ENCODE measurements at regions not wholly inside any gene's neighbourhood (a gene's known extent, or its start where the extent isn't known, plus 50 kb on each side); places are given as distances from the start of the nearest gene placed in this dataset.
"Not testable (repeated sequence)": the region's sequence is repeated elsewhere in the genome, so short reads cannot be mapped to it uniquely, and the experiment has no call there.

DNA sequence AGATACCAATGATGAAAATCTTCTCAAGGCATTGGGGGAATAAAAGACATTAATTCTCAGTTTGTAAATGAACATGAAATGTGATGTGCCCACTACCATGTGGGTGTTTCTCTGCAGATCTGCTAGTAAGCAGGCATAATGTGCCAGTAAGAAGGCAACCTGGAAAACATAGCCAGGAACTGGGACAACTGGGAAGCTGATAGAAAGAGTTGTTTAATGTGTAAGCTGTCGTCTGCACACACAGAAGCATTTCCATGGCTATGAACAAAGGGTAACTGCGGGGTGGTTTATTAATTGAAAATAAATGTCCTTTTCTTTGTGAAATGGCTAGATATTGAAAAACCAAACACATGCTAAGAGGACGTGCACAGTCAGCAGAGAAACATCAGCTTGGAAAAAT lies 52.0 kb downstream of the ZC3H11B start:
- no peak overlapping the region for H3K9ac ChIP-seq (ENCODE audit: low read depth in 1 of 2, low read length in 2 of 2)
- no peak overlapping the region for H3K4me3 ChIP-seq (ENCODE audit: low read length in 2 of 2)
- H3K9me3 ChIP-seq (ENCODE audit: control insufficient read depth in 2 of 2, low read length in 2 of 2): no peaks in the 10 kb centered on the region
- no peaks in the 10 kb centered on the region for H3K4me1 ChIP-seq (ENCODE audit: control insufficient read depth in 2 of 2, insufficient read depth in 2 of 2, low read length in 2 of 2)
- H3K27me3 ChIP-seq (ENCODE audit: control insufficient read depth in 2 of 2, insufficient read depth in 2 of 2, low read length in 2 of 2): no peaks in the 10 kb centered on the region
- no peak overlapping the region for H3K27ac ChIP-seq (ENCODE audit: low read depth in 2 of 2, low read length in 2 of 2)
- no peaks in the 10 kb centered on the region for H3K36me3 ChIP-seq (ENCODE audit: control insufficient read depth in 2 of 2, insufficient read depth in 2 of 2, low read length in 2 of 2)

DNA sequence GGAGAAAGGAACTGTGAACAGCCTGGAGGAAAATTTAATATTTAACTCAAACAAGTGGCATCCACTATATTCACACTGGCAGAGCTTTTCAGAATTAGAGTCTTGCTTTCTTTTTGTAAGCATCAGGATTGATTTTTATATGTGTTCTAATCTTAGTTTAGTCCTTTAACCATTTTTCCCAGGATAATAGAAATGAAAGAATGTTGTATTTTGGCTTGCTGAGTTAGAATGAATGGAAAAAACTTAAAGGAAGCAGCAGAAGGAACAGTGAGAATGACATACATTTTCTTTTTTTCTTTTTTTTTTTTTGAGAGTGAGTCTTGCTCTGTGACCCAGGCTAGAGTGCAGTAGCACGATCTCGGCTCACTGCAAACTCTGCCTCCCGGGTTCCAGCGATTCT lies 53.0 kb downstream of the ZC3H11B start:
- no peak overlapping the region for H3K9ac ChIP-seq (ENCODE audit: low read depth in 1 of 2, low read length in 2 of 2)
- H3K4me3 ChIP-seq (ENCODE audit: low read length in 2 of 2): no peak overlapping the region
- no peaks in the 10 kb centered on the region for H3K36me3 ChIP-seq (ENCODE audit: control insufficient read depth in 2 of 2, insufficient read depth in 2 of 2, low read length in 2 of 2)
- no peak overlapping the region for H3K27ac ChIP-seq (ENCODE audit: low read depth in 2 of 2, low read length in 2 of 2)
- no peaks in the 10 kb centered on the region for H3K9me3 ChIP-seq (ENCODE audit: control insufficient read depth in 2 of 2, low read length in 2 of 2)
- no peaks in the 10 kb centered on the region for H3K27me3 ChIP-seq (ENCODE audit: control insufficient read depth in 2 of 2, insufficient read depth in 2 of 2, low read length in 2 of 2)
- H3K4me1 ChIP-seq (ENCODE audit: control insufficient read depth in 2 of 2, insufficient read depth in 2 of 2, low read length in 2 of 2): no peaks in the 10 kb centered on the region

DNA sequence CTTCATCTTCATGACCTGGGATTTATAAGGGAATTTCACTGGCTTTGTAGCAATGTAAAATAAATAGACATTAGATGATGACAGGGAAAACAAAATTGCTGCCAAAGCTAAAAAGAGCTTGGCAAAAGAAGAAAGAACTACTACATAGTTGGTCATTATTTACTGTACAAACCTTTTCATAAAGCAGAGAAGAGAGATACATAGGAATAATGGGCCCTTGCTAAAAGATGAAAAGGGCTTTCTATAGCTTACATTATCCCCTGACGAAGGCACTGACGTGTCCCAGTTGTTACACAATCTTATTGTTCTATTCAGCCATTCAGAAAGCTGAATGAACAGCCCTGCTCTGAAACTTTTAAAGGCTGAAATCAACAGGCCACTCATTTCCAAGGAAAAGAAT lies 57.1 kb downstream of the ZC3H11B start:
- Histone ChIP-seq H3K36me3 (ENCODE audit: control insufficient read depth in 2 of 2, insufficient read depth in 2 of 2, low read length in 2 of 2) (no peaks in the 10 kb centered on the region), H3K4me3 (ENCODE audit: low read length in 2 of 2) (no peak overlapping the region), H3K9ac (ENCODE audit: low read depth in 1 of 2, low read length in 2 of 2) (no peak overlapping the region), H3K27me3 (ENCODE audit: control insufficient read depth in 2 of 2, insufficient read depth in 2 of 2, low read length in 2 of 2) (no peaks in the 10 kb centered on the region), H3K9me3 (ENCODE audit: control insufficient read depth in 2 of 2, low read length in 2 of 2) (no peaks in the 10 kb centered on the region), H3K27ac (ENCODE audit: low read depth in 2 of 2, low read length in 2 of 2) (no peak overlapping the region), H3K4me1 (ENCODE audit: control insufficient read depth in 2 of 2, insufficient read depth in 2 of 2, low read length in 2 of 2) (no peaks in the 10 kb centered on the region)

DNA sequence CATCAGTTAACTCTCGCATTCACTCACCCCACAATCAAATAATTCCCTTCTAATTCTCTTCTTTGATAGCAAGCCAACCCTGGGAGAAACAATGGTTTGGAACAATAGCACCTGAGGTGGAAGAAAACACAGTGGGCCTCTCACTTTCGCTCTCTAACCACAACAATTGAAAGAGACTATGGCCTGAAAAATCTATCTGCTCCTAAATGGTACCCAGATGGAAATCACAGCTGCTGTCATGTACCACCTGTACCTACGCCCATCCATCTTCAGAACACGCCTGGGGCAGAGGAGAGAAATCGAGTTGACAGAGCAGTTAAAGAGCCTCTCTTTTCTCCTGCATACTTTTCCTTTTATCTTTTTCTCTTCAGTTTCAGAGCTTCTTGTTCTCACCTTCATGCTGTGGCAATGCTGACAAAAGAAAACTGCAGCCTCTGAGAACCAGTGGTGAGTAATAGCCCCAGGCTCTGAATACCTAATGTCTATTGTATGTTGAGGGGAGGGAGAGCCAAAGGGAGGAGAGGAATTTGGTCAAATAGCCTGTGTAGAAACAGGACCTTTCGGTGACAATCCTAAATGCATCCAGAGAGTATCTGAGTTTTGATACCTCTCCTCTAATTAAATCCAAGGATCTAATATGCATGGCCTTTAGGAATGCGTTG lies 57.7 kb downstream of the ZC3H11B start:
- Histone ChIP-seq H3K4me1 (ENCODE audit: control insufficient read depth in 2 of 2, insufficient read depth in 2 of 2, low read length in 2 of 2) (no peaks in the 10 kb centered on the region), H3K36me3 (ENCODE audit: control insufficient read depth in 2 of 2, insufficient read depth in 2 of 2, low read length in 2 of 2) (no peaks in the 10 kb centered on the region), H3K27me3 (ENCODE audit: control insufficient read depth in 2 of 2, insufficient read depth in 2 of 2, low read length in 2 of 2) (no peaks in the 10 kb centered on the region), H3K27ac (ENCODE audit: low read depth in 2 of 2, low read length in 2 of 2) (no peak overlapping the region), H3K4me3 (ENCODE audit: low read length in 2 of 2) (no peak overlapping the region), H3K9me3 (ENCODE audit: control insufficient read depth in 2 of 2, low read length in 2 of 2) (no peaks in the 10 kb centered on the region), H3K9ac (ENCODE audit: low read depth in 1 of 2, low read length in 2 of 2) (no peak overlapping the region)

DNA sequence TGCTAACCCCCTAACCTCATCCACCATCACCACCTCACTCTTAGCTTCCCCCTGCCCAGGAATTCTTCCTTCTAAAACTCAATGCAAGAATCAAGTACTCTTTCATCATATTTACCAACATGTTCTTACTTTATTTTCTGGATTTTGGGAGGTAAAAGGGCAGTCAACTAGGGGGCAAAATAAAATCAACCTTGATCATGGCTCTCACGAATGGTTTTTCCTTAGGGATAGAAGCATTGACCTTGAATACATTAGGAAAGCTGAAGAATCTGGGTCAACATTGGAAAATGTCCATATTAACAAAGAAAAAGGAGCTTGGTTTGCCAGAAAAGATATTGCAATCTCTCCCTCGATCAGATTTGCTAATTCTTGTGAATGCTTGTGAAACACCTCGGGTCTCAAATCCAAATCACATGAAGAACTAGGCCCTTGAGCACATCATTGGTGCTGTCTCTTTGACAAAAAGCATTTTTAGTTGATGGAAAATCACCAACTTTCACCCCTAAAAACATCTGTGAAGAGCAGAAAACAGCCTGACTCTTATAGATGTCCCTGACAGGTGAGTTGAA lies 58.9 kb downstream of the ZC3H11B start:
- Histone ChIP-seq H3K9ac (ENCODE audit: low read depth in 1 of 2, low read length in 2 of 2) (no peak overlapping the region), H3K27ac (ENCODE audit: low read depth in 2 of 2, low read length in 2 of 2) (no peak overlapping the region), H3K36me3 (ENCODE audit: control insufficient read depth in 2 of 2, insufficient read depth in 2 of 2, low read length in 2 of 2) (no peaks in the 10 kb centered on the region), H3K4me3 (ENCODE audit: low read length in 2 of 2) (no peak overlapping the region), H3K27me3 (ENCODE audit: control insufficient read depth in 2 of 2, insufficient read depth in 2 of 2, low read length in 2 of 2) (no peaks in the 10 kb centered on the region), H3K4me1 (ENCODE audit: control insufficient read depth in 2 of 2, insufficient read depth in 2 of 2, low read length in 2 of 2) (no peaks in the 10 kb centered on the region), H3K9me3 (ENCODE audit: control insufficient read depth in 2 of 2, low read length in 2 of 2) (no peaks in the 10 kb centered on the region)

DNA sequence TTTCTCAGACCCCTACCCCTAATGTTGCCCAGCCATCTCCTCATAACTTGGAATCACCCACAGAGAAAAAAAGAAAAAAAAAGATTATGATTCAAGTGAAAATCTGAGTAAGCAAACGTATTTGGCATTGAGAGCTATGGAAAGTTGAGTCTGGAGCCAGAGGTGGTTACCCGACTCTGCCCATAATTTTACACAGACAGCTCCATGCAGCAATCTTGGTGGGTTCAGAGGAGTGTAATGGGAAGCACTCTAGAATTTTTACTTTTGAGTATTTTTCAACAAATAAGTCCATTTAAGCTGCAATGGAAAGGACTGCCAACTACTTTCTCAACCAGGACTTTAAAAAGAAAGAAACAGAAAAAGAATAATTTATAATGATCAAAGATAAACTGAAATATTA lies 62.7 kb downstream of the ZC3H11B start:
- H3K9ac ChIP-seq (ENCODE audit: low read depth in 1 of 2, low read length in 2 of 2): no peak overlapping the region
- H3K4me1 ChIP-seq (ENCODE audit: control insufficient read depth in 2 of 2, insufficient read depth in 2 of 2, low read length in 2 of 2): no peaks in the 10 kb centered on the region
- no peak overlapping the region for H3K27ac ChIP-seq (ENCODE audit: low read depth in 2 of 2, low read length in 2 of 2)
- no peaks in the 10 kb centered on the region for H3K27me3 ChIP-seq (ENCODE audit: control insufficient read depth in 2 of 2, insufficient read depth in 2 of 2, low read length in 2 of 2)
- H3K9me3 ChIP-seq (ENCODE audit: control insufficient read depth in 2 of 2, low read length in 2 of 2): no peaks in the 10 kb centered on the region
- H3K36me3 ChIP-seq (ENCODE audit: control insufficient read depth in 2 of 2, insufficient read depth in 2 of 2, low read length in 2 of 2): no peaks in the 10 kb centered on the region
- H3K4me3 ChIP-seq (ENCODE audit: low read length in 2 of 2): no peak overlapping the region

DNA sequence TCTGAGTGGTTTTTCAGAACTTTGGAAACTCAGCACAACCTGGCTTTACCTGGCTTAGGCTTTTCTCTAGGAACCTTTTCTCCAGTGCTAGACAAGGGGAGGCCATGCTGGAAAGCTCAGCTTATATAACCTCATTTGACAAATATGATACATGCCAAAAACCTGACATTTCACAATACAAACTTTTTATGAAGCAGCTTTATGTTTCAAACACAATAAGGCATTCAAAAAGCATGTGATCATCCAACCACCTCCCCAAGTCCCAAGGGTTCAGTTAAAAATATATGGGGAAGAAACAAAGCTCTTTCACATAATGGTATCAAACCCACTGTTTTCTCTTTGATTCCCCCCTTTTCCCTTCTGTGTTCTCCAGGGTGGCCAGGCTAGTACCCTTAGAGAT lies 63.7 kb downstream of the ZC3H11B start:
- Histone ChIP-seq H3K27ac (ENCODE audit: low read depth in 2 of 2, low read length in 2 of 2) (no peak overlapping the region), H3K4me3 (ENCODE audit: low read length in 2 of 2) (no peak overlapping the region), H3K27me3 (ENCODE audit: control insufficient read depth in 2 of 2, insufficient read depth in 2 of 2, low read length in 2 of 2) (no peaks in the 10 kb centered on the region), H3K36me3 (ENCODE audit: control insufficient read depth in 2 of 2, insufficient read depth in 2 of 2, low read length in 2 of 2) (no peaks in the 10 kb centered on the region), H3K9me3 (ENCODE audit: control insufficient read depth in 2 of 2, low read length in 2 of 2) (no peaks in the 10 kb centered on the region), H3K4me1 (ENCODE audit: control insufficient read depth in 2 of 2, insufficient read depth in 2 of 2, low read length in 2 of 2) (no peaks in the 10 kb centered on the region), H3K9ac (ENCODE audit: low read depth in 1 of 2, low read length in 2 of 2) (no peak overlapping the region)

DNA sequence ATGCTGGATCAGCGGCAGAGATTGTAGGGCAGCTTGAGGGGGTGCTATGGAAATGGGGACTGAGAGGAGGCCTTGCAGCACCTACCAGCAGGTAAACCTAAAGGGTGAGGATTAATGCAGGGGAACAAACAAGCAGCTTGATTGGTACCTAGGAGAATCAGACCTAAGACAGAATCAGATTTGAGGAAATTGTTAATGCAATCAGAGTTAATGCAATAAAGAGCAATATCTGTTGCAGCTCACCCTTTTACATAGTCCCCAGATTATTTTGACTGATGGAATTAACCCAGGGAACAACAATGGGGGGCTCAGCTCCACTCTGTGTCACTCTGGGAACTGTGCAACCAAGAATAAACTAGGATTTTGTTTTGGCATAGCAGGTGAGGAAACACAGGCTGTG lies 64.5 kb downstream of the ZC3H11B start:
- Histone ChIP-seq H3K27me3 (ENCODE audit: control insufficient read depth in 2 of 2, insufficient read depth in 2 of 2, low read length in 2 of 2) (no peaks in the 10 kb centered on the region), H3K4me1 (ENCODE audit: control insufficient read depth in 2 of 2, insufficient read depth in 2 of 2, low read length in 2 of 2) (no peaks in the 10 kb centered on the region), H3K36me3 (ENCODE audit: control insufficient read depth in 2 of 2, insufficient read depth in 2 of 2, low read length in 2 of 2) (no peaks in the 10 kb centered on the region), H3K27ac (ENCODE audit: low read depth in 2 of 2, low read length in 2 of 2) (no peak overlapping the region), H3K9ac (ENCODE audit: low read depth in 1 of 2, low read length in 2 of 2) (no peak overlapping the region), H3K4me3 (ENCODE audit: low read length in 2 of 2) (no peak overlapping the region), H3K9me3 (ENCODE audit: control insufficient read depth in 2 of 2, low read length in 2 of 2) (no peaks in the 10 kb centered on the region)

DNA sequence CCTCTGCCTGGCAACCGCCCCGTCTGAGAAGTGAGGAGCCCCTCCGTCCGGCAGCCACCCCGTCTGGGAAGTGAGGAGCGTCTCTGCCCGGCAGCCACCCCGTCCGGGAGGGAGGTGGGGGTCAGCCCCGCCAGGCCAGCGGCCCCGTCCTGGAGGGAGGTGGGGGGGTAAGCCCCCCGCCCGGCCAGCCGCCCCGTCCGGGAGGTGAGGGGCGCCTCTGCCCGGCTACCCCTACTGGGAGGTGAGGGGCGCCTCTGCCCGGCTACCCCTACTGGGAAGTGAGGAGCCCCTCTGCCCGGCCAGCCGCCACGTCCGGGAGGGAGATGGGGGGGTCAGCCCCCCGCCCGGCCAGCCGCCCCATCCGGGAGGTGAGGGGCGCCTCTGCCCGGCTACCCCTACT lies 67.1 kb downstream of the ZC3H11B start:
- H3K4me3 ChIP-seq (ENCODE audit: low read length in 2 of 2); H3K9me3 ChIP-seq (ENCODE audit: control insufficient read depth in 2 of 2, low read length in 2 of 2); H3K9ac ChIP-seq (ENCODE audit: low read depth in 1 of 2, low read length in 2 of 2); H3K36me3 ChIP-seq (ENCODE audit: control insufficient read depth in 2 of 2, insufficient read depth in 2 of 2, low read length in 2 of 2); H3K27ac ChIP-seq (ENCODE audit: low read depth in 2 of 2, low read length in 2 of 2); H3K27me3 ChIP-seq (ENCODE audit: control insufficient read depth in 2 of 2, insufficient read depth in 2 of 2, low read length in 2 of 2); H3K4me1 ChIP-seq (ENCODE audit: control insufficient read depth in 2 of 2, insufficient read depth in 2 of 2, low read length in 2 of 2): not testable (repeated sequence)

DNA sequence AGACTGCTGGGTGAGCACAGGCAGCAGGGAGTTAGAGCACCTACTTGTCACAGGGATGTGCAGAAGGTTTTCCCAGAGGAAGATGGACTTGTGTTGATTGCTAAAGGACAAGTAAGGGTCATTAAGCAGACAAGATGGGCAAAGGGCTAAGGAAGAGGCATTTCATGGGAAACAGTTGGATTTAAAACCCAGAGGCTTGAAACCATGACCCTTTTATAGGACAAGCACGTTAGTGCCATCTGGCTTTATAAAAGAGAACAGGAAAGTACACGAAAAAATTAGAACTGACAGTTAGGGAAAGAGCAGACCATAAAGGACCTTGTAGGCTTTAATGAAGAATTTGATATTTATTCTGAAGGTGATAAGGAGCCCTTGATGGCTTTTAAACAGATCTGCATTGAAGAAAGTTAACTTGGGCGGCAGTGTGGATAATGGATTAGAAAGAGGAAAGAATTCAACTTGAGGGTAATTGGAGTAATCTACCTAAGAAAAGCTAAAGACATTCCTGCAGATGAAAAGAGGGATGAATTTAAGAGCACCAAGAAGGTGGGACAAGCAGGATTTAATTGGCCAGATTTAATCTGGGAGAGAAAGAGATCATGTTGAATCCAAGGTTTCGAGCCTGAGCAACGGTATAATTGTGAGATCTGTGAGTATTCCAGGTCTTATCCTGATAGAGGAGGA lies 68.6 kb downstream of the ZC3H11B start:
- H3K9me3 ChIP-seq (ENCODE audit: control insufficient read depth in 2 of 2, low read length in 2 of 2): no peaks in the 10 kb centered on the region
- H3K4me1 ChIP-seq (ENCODE audit: control insufficient read depth in 2 of 2, insufficient read depth in 2 of 2, low read length in 2 of 2): no peaks in the 10 kb centered on the region
- H3K9ac ChIP-seq (ENCODE audit: low read depth in 1 of 2, low read length in 2 of 2): no peak overlapping the region
- H3K27me3 ChIP-seq (ENCODE audit: control insufficient read depth in 2 of 2, insufficient read depth in 2 of 2, low read length in 2 of 2): no peaks in the 10 kb centered on the region
- H3K27ac ChIP-seq (ENCODE audit: low read depth in 2 of 2, low read length in 2 of 2): no peak overlapping the region
- no peaks in the 10 kb centered on the region for H3K36me3 ChIP-seq (ENCODE audit: control insufficient read depth in 2 of 2, insufficient read depth in 2 of 2, low read length in 2 of 2)
- no peak overlapping the region for H3K4me3 ChIP-seq (ENCODE audit: low read length in 2 of 2)

Data from mucosa of rectum (tissue), 2 donors.